DMS53 (cell line): ENCODE measurements at regions not wholly inside any gene's neighbourhood (a gene's known extent, or its start where the extent isn't known, plus 50 kb on each side); places are given as distances from the start of the nearest gene placed in this dataset.
A peak's percentile ranks its signal among the peaks of the same experiment; 100 is the strongest.

Experiments used
- DNase-seq: peaks from one replicate; lab custom pipeline; 2025; lab: John Stamatoyannopoulos, UW

GRCh38 chr14:65224799-65225198 lies 122.5 kb upstream of the MAX start:
- peak; percentile 61 for DNase-seq

- DNase-seq = peak; percentile 61
These were observed 123.2 kb upstream of the MAX start for GRCh38 chr14:65225299-65226159.

GRCh38 chr14:65226824-65227604 lies 124.7 kb upstream of the MAX start:
- DNase-seq = peak; percentile 80

GRCh38 chr14:65228436-65228835 lies 126.1 kb upstream of the MAX start:
- DNase-seq = no peak

GRCh38 chr14:65228956-65229747 lies 126.8 kb upstream of the MAX start:
- no peak for DNase-seq

- DNase-seq = peak; percentile 73
These were observed 127.7 kb upstream of the MAX start for GRCh38 chr14:65229748-65230728.

- peak; percentile 43 for DNase-seq
These were observed 129.1 kb upstream of the MAX start for GRCh38 chr14:65231286-65231980.

- DNase-seq = no peak
These were observed 132.5 kb upstream of the MAX start for GRCh38 chr14:65234752-65235361.

GRCh38 chr14:65237023-65237814 lies 134.9 kb upstream of the MAX start:
- no peak for DNase-seq

- no peak for DNase-seq
These were observed 135.6 kb upstream of the MAX start for GRCh38 chr14:65237941-65238340.

- DNase-seq = no peak
These were observed 136.1 kb upstream of the MAX start for GRCh38 chr14:65238456-65238855.

GRCh38 chr14:65239143-65239937 lies 137.0 kb upstream of the MAX start:
- DNase-seq = no peak

GRCh38 chr14:65239938-65240296 lies 137.6 kb upstream of the MAX start:
- no peak for DNase-seq

GRCh38 chr14:65241125-65241752 lies 138.9 kb upstream of the MAX start:
- DNase-seq = no peak

GRCh38 chr14:65242732-65243134 lies 140.4 kb upstream of the MAX start:
- DNase-seq = no peak

GRCh38 chr14:65243766-65244442 lies 141.6 kb upstream of the MAX start:
- DNase-seq = peak; percentile 85

GRCh38 chr14:65249471-65250161 lies 147.3 kb upstream of the MAX start:
- DNase-seq = no peak
